ENCODE measurements at regions not wholly inside any gene's neighbourhood (a gene's known extent, or its start where the extent isn't known, plus 50 kb on each side); places are given as distances from the start of the nearest gene placed in this dataset.

DNA sequence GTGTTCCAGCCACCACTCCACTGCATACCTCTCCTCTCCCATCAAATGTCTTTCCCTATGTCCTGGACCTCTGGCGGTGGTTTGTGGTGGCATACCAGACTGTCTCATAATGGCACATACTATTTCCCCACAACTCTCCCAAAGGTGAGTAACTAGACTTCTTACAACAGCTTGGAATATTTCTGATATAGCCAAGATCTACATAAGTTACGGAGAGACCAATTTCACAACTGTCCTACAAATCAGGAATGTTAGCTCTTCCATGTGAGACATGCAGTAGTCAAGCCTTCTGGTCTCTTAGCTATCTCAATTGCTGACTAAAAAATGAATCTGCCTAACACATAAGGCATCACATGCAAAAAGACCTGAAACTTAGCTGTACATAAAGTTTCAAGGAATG is 588.9 kb downstream of the RNF144B start:
- no peak for DNase-seq

DNA sequence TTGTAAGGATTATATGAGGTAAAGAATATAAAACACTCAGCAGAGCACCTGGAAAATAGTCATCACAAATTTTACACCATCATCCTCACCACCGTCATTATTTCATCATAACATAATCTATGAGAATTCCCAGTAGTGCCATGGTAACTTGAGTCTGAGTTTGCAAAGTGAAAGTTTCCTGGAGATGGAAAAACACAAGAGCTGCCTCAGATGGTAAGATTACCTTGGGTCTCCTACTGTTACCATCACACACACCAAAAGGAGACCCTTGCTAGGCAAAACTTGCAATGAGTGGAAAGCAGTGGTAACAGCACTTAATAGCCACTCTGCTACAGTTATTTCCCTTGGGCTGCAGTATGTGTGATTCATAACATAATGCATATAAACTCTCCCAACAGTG is 589.8 kb downstream of the RNF144B start:
- DNase-seq = no peak

DNA sequence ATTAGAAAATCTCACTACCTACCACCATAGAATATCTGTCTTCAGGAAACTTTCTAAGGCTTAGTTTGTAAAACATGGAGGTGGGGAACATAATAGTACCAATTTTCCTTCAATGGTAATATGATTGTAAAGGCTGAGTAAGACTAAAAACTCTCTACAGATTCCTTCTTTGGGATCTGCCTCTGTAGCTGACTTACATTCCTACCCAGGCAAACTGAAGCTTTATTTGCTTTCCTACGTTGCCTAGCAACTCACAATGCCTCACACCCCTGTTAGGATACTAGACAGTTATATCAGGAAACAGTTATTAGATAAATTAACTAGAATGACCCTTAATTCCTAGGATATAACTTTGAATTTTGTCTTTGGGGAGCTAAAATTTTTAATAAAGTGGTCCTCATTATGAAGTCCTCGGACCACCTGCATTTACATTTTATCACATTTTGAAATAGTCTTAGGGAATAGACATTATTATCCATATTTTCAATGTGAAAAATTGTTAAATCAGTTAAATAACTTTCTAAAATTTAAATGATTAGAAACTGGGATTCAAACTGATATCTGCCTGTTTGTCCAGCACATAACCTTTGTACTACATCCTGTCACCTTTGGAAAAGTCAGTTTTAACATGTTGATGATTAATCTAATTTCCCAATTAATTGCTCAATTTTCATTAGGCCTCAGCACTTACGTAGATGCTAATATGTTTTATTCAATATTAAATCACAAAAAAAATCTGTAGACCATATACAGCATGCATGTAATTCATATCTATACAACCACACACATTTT is 591.4 kb downstream of the RNF144B start:
- DNase-seq = no peak

DNA sequence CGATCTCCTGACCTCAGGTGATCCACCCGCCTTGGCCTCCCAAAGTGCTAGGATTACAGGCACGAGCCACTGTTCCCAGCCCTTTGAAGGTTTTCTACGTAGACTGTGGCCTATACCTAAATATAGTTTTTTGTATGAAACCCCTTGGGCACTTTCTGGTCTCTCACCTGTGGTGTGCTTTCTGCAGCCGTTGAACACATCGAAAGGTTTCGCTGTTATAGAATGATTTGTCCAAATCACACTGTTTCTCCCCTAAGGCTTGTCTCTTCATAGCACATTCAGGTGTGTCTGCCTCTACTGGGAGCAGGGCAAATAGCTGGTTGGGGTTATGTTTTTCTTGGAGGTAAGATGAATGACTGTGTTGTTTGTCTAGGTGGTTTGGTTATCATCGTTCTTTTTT is 597.9 kb downstream of the RNF144B start:
- DNase-seq = no peak

DNA sequence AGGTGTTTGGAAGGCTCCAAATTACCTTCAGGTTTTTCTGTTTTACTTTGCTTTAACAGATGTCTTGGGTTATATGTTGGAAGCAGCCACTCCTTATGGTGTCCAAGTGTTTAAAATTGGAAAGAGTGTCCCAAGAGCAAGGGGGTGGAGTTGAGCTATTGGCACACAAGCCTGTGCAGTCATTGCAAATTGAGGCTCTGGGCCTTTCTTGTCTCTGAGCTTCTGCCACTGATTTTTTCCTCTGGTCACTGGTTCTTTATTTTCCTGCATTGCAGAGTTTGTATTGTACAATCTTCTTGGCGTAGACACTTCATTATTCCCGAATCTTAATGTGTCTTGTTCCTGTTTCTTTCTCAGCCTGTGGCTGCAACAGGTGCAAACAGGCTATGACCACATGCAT is 598.8 kb downstream of the RNF144B start:
- no peak for DNase-seq

DNA sequence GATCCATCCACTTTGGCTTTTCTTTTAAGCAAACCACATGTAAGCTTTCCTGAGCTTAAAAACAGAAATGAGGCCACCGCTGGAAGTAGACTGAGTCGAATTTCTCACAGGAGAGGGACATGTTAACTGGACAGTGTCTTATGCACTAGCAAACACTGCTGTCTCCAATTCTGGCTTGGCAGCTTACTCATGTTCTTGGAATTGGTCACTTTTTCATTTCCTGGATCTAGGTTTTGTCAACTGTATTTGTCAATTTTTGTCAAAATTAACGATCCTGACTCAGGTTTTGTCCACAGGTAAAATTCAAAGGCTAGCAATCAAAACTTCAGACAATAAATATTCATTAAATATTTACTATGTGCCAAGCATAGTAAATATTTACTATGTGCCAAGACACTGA is 601.5 kb downstream of the RNF144B start:
- DNase-seq = no peak

DNA sequence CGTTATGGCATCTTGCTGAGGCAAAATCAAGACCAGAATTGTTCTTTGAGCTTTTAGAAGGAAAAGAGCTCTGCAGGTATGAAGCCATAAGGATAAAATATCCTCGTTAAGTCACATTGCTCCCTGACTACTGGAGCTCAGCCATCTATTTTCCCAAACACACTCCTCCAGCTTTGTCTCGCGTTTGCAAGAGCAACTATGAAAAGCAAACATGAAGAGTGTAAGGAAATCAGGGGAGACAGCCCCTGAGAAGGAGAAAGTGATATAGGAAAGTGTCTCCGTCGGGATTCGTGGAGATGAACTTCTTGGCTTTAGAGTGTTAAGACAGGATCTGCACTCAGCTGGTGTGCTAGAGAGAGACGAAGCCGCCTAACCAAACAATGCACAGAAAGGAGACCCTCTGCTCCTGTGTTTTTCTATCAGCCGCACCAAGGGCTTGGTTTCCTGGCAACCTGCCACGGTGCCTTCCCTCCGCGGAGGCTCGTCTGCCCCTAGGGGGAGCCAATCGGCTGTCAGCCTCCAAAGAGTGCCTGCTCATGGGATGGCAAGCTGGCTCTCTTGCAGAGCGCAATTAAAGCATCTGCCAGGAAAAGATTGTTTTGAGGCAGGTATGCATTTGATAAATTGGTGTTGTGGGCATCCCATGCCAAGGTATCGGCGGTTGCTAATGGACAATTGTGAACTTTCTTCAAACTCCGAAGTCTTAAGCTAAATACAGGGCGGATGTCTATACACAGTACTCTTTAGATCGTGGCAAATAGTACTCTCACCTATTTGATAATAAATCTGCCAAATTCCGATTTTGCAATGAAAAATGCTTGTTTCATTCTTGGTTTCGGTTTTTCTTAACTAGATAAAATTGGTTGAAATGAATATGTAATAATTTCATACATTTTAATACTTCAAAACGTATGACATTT is 603.2 kb downstream of the RNF144B start:
- DNase-seq = no peak

DNA sequence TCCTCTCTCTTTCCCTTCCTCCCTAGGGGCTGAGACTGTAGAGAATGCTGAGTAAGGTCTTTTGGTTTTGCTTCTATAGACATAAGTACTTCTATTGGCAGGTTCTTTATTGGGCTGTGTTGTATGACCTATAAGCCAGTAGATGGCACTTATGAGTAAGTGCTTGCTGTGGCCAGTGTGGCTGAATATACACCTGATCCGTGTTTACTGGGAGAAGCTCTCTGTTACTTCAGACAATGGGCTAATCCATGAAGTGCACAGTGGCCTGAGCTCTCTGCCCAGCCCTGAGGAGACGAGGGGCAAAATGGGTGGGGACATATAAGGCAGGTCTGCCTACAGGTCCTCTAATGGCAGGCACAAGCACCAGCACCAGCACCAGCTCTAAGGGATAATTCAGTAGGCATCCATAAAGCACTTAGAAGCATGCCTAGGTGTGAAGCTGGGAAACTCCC is 610.3 kb downstream of the RNF144B start:
- DNase-seq = no peak

DNA sequence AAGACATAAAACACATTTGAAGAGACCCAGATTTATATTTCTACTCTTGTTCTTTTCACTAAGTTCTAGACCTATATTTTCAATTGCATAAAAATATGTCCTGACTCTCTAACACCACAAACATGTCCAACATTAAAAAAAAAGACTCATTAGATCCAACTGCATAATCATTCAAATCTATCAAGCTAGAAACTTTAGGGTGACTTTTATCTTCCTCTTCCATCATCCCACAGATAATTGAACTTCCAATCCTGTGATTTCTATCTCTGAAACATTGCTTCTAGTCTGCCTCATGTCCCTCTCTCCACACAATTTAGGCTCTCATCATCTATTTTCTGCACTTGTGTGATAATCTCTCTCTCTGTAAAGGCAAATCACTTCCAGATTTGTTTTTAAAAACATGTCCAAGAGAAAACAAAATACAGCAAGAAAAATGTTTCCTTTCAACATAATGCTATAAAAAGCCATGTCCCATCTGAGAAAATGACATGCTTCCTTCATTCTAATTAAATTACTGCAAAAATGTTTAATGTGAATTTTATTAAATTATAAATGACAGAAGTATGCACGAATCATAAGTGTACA is 615.9 kb downstream of the RNF144B start:
- DNase-seq = no peak

DNA sequence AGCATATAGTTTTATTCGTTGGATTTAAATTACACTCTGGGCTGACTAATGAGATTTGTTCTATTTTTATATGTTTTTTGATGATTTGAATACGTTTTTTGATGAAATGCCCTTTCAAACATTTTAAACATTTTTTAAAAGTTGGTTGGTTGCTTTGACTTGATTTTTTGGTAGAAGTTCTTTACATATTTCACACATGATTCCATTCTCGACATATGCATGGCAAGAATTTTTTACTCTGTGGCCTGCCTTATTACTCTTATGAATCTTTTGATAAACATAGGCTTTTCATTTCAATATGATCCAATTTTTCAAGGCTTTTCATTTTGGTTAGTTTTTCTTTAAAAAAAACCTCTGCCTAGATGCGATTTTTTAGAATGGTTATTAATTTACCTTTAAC is 617.0 kb downstream of the RNF144B start:
- no peak for DNase-seq

DNA sequence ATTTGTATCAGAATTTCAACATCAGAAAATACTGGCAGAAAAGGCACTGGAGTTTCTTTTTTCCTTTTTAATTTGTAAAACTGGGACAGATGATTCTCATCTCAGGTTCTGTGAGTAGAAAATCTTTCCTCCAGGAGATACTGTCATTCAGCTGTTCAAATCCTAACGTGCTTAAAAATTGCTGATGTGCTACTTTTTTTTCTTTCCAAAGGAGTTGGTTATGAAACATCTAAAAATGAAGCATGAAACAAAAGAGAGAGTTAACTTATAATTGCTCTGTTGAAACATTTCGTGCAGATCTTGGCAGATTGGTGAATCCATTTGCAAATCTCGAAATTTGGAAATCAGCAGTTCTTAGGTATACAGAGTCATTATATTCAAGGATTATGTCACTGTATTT is 622.6 kb downstream of the RNF144B start:
- DNase-seq = no peak

DNA sequence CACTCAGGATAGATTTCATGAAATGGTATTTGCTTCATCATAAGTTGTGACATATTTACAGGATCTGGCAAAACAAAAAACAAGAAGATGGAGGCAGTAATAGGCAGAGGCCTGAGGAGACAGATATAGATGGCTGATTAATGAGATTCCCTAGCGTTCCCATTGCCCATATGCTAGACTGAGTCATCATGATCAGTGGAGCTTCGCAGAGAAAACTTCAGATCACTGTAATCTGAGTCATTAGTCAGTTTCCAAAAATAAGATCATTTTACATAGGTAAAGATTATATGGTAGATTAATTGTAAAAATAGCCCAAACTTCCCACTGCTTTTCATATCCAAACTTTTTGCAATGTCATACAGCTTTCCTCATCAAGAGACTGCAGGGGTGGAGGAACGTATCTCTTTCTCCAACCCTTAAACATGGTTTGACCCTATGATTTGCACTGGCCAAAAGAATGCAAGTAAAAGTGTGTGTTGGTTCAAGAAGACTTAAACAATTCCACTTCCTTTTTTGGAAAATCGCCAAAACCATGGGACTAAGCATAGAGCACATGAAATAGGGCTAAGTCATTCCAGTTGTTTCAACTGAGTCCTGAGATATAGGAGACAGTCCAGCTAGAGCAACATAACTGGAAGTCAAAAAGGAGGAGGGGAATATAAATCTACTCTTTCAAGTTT is 626.0 kb downstream of the RNF144B start:
- DNase-seq = no peak

DNA sequence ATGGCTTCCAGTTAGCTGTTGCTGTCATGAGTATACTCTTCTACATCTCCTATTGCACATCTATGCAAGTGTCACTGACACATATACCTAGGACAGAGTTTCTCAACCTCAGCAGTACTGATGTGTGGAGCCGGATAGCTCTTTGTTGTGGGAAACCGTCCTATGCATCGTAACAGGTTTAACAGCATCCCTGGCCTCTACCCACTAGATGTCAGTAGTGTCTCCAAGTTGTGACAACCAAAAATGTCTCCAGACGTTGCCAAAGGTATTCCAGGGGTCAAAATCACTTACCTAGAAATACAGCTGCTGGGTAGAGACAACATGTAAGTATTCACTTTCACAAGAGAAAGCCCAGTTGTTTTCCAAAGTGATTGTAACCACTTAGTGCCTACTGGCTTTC is 637.6 kb downstream of the RNF144B start:
- DNase-seq = no peak

DNA sequence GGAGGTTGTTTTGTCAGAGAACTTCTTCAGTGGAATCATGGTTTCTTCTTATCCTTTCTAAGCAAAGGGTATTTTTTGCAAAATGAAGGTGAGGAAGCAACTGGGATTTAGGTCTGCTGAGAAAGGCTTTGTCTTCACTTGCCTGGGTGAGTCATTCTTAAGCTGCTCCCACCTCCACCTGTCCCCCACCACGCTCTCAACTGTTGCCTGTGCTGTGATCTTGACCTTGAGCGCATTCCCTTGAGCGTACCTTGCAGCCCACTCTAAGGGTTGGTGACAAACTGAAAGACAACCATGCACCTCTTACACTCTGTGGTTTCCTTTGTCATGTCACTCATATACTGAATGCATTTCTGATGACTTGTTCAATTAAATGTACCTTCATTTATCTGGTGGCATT is 641.1 kb downstream of the RNF144B start:
- DNase-seq = no peak

DNA sequence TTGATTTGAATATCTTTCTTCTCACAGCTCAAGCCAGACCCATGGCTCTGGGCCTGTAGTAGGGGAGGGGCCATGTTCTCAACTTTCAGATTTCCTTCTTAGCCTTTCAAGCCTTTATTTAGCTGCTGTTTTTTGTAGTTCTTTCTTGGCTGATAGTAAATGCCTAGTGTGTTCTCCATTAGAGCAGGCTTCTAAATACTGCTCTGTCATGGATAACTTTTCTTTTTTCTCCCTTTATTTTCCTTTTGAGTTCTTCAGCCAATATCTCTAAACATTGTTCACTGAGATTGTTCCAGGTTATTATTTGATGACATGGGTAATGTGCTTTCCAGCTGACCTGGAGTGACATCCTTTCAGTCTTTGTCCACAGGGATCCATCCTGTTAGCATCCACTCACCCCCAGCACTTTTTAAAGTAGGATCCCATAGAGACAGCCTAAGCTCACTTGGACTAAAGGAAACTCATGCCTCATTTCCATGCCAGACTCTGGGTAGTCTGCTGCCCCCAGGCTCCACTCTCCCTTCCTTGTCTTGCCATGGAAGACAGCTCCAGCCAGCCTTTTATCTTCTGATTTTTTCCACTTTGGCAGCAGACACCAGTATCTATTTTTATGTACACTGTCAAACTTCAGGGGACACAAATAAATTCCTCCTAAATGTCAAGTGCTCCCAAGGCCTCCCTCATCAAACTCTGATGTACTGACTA is 645.6 kb downstream of the RNF144B start:
- DNase-seq = no peak

DNA sequence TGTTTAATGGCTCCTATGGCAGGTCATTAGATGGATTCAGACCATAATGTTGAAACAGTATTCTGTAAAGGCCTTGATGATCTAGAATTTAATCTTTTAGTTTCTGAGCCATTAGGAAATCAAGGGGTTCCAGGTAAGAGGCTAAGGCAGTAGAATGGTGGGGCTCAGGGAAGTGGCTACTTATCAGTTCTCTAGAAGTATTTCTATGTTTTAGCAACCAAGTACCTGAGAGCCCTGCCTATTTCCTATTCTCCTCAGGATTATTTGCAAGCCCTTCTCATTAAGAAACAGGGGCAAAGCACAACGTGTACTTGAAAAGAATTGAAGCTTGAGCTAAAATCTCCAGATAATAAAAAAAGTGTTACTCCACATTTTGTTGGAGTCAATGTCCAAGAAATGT is 646.5 kb downstream of the RNF144B start:
- DNase-seq = no peak

DNA sequence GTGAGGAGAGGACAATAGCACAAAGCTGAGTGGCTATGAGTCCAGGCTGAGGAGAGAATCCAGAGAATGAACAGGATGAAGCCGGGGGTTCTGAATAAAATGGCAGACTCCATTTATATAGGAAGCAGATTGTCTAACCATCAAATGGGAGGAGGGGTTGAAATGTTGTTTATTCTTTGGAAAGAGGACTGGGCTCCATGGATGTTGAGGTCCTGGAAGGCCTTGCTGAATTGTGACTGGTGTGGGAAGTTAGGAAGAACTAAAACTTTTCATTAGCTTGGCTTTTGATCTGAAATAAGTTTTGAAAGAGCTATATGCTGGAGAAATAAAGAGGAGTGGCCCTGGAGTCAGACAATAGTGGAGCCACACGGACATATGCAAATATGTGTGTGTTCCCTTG is 647.8 kb downstream of the RNF144B start:
- no peak for DNase-seq

DNA sequence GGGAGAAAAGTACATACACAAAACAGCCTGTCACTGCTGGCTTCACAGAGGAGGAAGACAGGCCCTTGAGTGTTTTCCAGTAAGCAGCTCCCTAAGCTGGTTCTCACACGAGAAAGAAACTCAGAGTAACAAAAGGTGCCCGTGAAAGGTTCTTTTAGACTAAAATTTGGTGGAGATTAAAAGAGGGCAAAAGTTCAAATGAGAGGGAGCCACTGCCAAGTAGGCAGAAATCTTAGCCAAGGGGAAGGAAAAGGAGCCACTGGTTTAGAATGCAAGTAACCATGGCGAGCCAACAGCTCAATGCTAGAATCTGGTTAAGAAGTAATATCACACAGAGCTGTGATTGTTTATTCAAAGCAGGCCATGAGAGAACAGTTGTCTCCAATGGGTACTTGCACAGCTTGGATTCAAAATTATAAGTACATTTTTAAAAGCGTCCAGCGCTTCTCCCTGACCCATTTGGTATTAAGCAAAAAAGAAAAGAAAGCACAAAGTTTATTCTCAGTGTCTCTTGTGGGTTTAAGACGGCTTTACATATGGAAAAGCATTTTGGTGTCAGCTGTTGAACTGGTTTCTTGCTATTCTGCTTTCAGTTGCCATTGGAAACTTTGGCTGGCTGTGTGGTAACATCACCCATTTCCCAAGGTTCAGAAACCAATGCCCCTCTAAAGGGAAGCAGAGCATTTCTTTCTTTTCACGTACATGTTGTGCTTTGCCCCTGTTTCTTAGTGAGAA is 648.5 kb downstream of the RNF144B start:
- no peak for DNase-seq

DNA sequence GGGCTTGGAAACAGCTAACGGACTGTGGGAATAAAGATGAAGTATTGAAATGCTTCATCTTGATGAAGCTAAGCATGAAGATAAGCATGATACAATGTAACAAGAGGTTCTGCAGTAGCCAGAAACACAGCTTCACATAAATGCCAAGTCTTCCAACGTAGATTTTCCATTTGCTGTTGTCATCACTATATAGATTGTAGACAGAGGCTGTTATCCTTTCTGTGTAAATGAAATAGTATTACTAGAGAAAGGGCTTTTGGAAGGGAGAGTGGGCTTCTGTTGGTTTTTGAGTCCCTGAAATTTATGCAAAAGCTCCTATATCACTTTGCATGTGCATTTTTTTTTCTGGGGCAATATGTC is 649.0 kb downstream of the RNF144B start:
- DNase-seq = no peak

DNA sequence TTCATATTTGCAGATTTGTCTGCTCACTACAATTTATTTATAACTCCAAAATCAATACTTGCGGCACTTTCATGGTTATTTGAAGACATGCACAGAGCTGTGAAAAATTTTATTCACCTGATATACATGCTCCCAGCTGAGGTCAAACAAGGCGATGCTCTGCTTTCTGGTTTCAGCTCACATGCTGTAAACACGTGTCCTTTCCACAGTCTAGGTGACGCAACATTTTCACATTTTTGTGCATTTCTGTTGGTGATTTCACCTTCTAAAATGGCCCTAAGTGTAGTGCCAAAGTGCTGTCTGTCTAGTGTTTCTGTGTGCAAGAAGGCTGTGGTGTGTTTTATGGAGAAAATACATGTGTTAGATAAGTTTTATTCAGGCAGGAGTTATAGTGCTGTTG is 650.5 kb downstream of the RNF144B start:
- no peak for DNase-seq

DNA sequence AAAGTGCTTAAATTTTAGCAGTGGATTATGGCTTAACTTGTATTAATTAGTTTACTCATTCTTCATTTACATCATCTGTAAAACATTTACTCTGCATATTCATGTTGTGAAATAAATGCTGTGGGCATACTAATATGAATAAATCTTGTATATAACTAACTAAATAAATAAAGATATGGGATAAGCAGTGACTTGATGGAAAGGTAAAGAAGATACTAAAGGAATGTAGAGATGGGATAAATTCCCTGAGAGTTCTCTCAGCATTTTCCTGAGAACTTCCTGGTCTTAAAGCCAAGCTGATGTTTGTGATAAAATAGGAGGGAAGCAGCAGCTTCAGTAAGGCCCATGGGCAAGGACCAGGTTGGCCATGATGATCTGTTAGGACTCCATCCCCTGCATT is 652.1 kb downstream of the RNF144B start:
- no peak for DNase-seq

DNA sequence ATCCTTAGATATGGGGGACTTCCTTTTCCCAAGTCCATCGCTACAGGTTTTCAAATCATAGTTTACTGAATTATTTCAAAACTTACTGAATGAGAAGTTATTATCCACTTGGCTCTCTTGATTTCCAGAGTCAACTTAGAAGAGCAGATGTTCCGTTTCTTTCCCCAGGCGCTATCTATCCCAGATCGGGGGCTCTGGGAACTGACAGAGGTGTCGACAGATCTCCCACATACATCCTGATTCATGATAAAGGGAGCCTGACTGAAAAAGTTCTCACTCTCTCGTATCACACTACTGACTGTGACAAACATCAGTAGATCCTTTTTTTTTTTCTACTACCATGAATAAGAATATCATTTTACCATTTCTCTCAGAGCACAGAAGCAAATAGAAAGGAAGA is 654.8 kb downstream of the RNF144B start:
- no peak for DNase-seq

All from NCI-H1436 treated with DMSO at 0.1 percent for 48 hours (cell line).